DOHH2 (cell line): ENCODE measurements at regions not wholly inside any gene's neighbourhood (a gene's known extent, or its start where the extent isn't known, plus 50 kb on each side); places are given as distances from the start of the nearest gene placed in this dataset.

Source experiments
- H3F3A ChIP-seq: fragments of 200-600 bp; sonication (generic), shearing (Covaris generic); 2 replicates; pipeline ENCODE4 v1.6.0; 2016; ENCODE audit warnings: antibody characterized with exemption, mild to moderate bottlenecking; ENCODE audit not compliant: control insufficient read depth, insufficient read depth
- H3K27ac ChIP-seq: fragments of 200-600 bp; sonication (generic); 2 replicates; pipeline ENCODE4 v1.5.1; 2014; ENCODE audit warnings: low read depth, mild to moderate bottlenecking, low read length, moderate library complexity
- H3K27me3 ChIP-seq: fragments of 200-600 bp; sonication (generic); 2 replicates; pipeline ENCODE4 v1.6.1; 2014; ENCODE audit warnings: mild to moderate bottlenecking, low read length, mixed read lengths; ENCODE audit not compliant: control insufficient read depth
- H3K36me3 ChIP-seq: fragments of 200-600 bp; sonication (generic); 2 replicates; pipeline ENCODE4 v1.6.1; 2014; ENCODE audit warnings: mild to moderate bottlenecking, low read length, moderate library complexity, mixed read lengths; ENCODE audit not compliant: control insufficient read depth
- H3K4me1 ChIP-seq: fragments of 200-600 bp; sonication (generic); 2 replicates; pipeline ENCODE4 v1.6.1; 2014; ENCODE audit warnings: mild to moderate bottlenecking, low read length, mixed read lengths; ENCODE audit not compliant: control insufficient read depth
- H3K4me2 ChIP-seq: fragments of 200-600 bp; sonication (generic); 2 replicates; pipeline ENCODE4 v1.6.0; 2014; ENCODE audit warnings: mild to moderate bottlenecking, low read length, moderate library complexity
- H3K4me3 ChIP-seq: fragments of 200-600 bp; sonication (generic); 2 replicates; pipeline ENCODE4 v1.5.1; 2014; ENCODE audit warnings: mild to moderate bottlenecking, low read length, mixed read lengths
- H3K79me2 ChIP-seq: fragments of 200-600 bp; sonication (generic); 2 replicates; pipeline ENCODE4 v1.6.1; 2014; ENCODE audit warnings: mild to moderate bottlenecking, low read length, mixed read lengths; ENCODE audit not compliant: control insufficient read depth
- H3K9me2 ChIP-seq: fragments of 200-600 bp; sonication (generic); replicated peaks from 2 replicates; pipeline ENCODE4 v1.6.1; 2014; ENCODE audit warnings: mild to moderate bottlenecking, low read length, mixed read lengths; ENCODE audit not compliant: control insufficient read depth
- H3K9me3 ChIP-seq: fragments of 200-600 bp; sonication (generic); 2 replicates; pipeline ENCODE4 v1.6.1; 2014; ENCODE audit warnings: antibody characterized with exemption, low read length, mixed read lengths; ENCODE audit not compliant: control insufficient read depth, insufficient read depth
- H4K20me1 ChIP-seq: fragments of 200-600 bp; sonication (generic); 2 replicates; pipeline ENCODE4 v1.6.0; 2014; ENCODE audit warnings: low read depth, mild to moderate bottlenecking, antibody characterized with exemption, low read length, moderate library complexity; ENCODE audit not compliant: control insufficient read depth, insufficient read depth
- CTCF ChIP-seq: fragments of 200-600 bp; sonication (generic); IDR thresholded peaks from one replicate; pipeline ENCODE4 v1.5.1; 2014; ENCODE audit warnings: antibody characterized with exemption, mild to moderate bottlenecking, low read depth, low read length; ENCODE audit not compliant: poor library complexity, severe bottlenecking
- EZH2phosphoT487 ChIP-seq: fragments of 200-600 bp; sonication (generic); IDR thresholded peaks from 2 replicates; pipeline ENCODE4 v1.6.1; 2017; ENCODE audit warnings: borderline replicate concordance, mild to moderate bottlenecking, antibody characterized with exemption, low read length, moderate library complexity, mixed read lengths

GRCh38 chr17:13770702-13771101 is 169.0 kb upstream of the HS3ST3A1 start:
- Histone ChIP-seq H3K27me3 (no peaks in the 10 kb centered on the region), H3K27ac (no peak overlapping the region), H3K4me2 (no peak overlapping the region), H3K9me3 (peaks cover 6% of the 10 kb centered on the region; the same call in 1 of the 2 replicates), H3K36me3 (no peaks in the 10 kb centered on the region), H4K20me1 (no peaks in the 10 kb centered on the region), H3K4me1 (no peaks in the 10 kb centered on the region), H3K79me2 (no peaks in the 10 kb centered on the region), H3K4me3 (no peak overlapping the region), H3K9me2 (no peaks in the 10 kb centered on the region), H3F3A (no peaks in the 10 kb centered on the region)
- no peak for TF ChIP-seq EZH2phosphoT487
- TF ChIP-seq CTCF, result no peak

GRCh38 chr17:13775450-13775849 is 173.7 kb upstream of the HS3ST3A1 start:
- H3K27ac ChIP-seq, result no peak overlapping the region
- TF ChIP-seq EZH2phosphoT487, result no peak
- TF ChIP-seq CTCF, result no peak

GRCh38 chr17:13776027-13776551 is 174.4 kb upstream of the HS3ST3A1 start:
- Histone ChIP-seq H3K9me3 (no peaks in the 10 kb centered on the region), H3F3A (no peaks in the 10 kb centered on the region), H4K20me1 (no peaks in the 10 kb centered on the region), H3K27me3 (no peaks in the 10 kb centered on the region), H3K36me3 (no peaks in the 10 kb centered on the region), H3K4me2 (no peak overlapping the region), H3K4me3 (no peak overlapping the region), H3K9me2 (no peaks in the 10 kb centered on the region), H3K79me2 (no peaks in the 10 kb centered on the region), H3K27ac (no peak overlapping the region), H3K4me1 (no peaks in the 10 kb centered on the region)
- TF ChIP-seq EZH2phosphoT487 (no peak), CTCF (no peak)

More at GRCh38 chr17:13775450-13775849, 173.7 kb upstream of the HS3ST3A1 start:
- Histone ChIP-seq H3K9me2 (no peaks in the 10 kb centered on the region), H3K4me1 (no peaks in the 10 kb centered on the region), H3K9me3 (no peaks in the 10 kb centered on the region), H3K79me2 (no peaks in the 10 kb centered on the region), H4K20me1 (no peaks in the 10 kb centered on the region), H3K27me3 (no peaks in the 10 kb centered on the region), H3K4me2 (no peak overlapping the region), H3K4me3 (no peak overlapping the region), H3K36me3 (no peaks in the 10 kb centered on the region), H3F3A (no peaks in the 10 kb centered on the region)
